HG02571 (cell line): ENCODE measurements at regions not wholly inside any gene's neighbourhood (a gene's known extent, or its start where the extent isn't known, plus 50 kb on each side); places are given as distances from the start of the nearest gene placed in this dataset.

Experiments
- ATAC-seq: cut with Tn5 transposase; IDR thresholded peaks from one replicate; pipeline ENCODE4 v1.9.1; 2021; ENCODE audit warnings: mild to moderate bottlenecking, moderate library complexity; ENCODE audit not compliant: unreplicated experiment

DNA sequence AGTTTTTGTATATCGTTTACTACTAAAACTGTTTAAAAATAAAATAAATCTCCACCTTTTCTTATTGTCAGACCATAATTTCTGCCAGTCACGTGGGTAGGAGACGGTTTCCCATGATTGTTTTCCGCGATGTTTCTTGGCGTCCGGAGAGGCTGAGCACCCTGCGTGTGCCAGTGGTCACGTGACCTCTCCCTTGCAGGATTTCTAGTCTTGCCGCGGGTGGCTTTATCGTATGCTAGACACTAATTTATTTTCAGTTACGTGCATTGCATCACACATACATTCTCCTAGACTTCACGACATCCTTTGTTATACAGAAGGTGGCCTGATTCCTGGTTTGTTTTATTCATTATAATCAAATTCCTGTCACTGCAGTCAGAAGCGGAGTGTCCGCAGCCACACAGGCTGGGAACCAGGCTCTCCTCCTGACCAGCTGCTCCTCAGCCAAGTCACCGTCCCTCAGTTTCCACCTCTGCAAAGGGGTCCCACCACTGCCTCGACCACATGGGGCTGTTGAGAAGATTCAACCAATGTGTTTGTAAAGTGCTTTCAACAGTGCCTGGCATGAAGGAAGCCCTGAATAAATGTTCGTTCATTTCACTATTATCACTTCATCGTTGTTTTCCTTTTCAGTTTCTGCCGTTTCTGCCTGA lies 203.2 kb upstream of the PPP2R2D start:
- no peak for ATAC-seq

- ATAC-seq, result no peak
Measured at GRCh38 chr10:131698232-131698631, 202.6 kb upstream of the PPP2R2D start.

GRCh38 chr10:131698986-131699385 lies 201.8 kb upstream of the PPP2R2D start:
- ATAC-seq, result no peak

DNA sequence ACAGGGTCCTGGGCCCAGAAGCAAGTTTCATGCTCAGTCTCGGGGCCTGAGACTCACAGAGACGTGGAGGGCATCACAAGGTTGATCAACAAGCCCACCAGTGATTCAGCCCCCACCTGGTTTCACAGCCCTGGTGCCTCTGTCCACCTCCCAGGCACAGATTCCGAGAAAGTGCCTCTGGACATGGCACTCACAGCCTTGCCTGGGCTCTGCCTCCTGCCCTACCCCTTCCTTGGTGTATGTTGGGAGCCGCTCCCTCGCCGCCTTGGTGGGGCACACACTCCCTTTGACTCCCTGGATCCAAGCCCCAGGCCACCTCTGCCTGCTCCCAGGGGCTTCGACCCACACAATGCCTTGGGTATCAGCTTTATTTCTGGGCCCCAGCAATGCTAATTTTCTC lies 200.8 kb upstream of the PPP2R2D start:
- ATAC-seq, result no peak

- ATAC-seq, result no peak
Measured at GRCh38 chr10:131700506-131700905, 200.3 kb upstream of the PPP2R2D start.

DNA sequence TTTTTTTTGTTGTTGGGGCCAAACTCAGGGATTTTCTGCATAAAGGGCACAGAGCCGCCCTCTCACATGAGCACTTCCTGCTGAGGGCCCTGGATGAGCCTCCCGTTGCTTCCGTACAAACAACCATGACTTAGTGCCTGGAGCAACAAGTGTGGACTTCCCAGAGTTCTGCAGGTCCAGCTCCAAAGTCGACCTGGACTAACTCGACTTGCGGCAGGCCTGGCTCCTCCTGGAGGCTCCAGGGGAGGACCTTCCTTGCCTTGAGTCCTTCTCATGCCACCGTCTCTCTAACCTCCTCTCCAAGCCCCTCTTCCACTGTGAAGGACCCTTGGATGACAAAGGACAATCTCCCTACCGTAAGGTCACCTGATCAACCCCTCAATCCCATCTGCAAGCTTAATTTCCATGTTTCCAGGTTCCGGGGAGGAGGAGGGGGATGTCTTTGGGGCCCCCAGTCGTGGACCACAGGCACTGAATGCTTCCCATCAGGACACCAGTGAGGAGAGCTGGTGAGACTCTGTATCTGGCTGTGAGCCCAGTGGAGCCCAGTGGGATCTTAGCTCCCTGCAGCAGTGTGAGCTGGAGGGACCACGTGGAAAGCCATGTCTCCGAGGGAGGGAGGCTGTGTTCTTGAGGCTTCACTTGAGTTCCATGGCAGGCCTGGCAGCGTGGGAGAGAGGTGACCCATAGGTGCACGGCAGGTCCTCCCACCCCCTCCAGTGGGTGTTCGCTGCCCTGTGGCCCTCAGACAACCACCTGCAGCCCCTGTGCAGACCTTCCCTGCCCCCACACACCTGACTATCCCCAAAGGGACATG lies 199.5 kb upstream of the PPP2R2D start:
- no peak for ATAC-seq

DNA sequence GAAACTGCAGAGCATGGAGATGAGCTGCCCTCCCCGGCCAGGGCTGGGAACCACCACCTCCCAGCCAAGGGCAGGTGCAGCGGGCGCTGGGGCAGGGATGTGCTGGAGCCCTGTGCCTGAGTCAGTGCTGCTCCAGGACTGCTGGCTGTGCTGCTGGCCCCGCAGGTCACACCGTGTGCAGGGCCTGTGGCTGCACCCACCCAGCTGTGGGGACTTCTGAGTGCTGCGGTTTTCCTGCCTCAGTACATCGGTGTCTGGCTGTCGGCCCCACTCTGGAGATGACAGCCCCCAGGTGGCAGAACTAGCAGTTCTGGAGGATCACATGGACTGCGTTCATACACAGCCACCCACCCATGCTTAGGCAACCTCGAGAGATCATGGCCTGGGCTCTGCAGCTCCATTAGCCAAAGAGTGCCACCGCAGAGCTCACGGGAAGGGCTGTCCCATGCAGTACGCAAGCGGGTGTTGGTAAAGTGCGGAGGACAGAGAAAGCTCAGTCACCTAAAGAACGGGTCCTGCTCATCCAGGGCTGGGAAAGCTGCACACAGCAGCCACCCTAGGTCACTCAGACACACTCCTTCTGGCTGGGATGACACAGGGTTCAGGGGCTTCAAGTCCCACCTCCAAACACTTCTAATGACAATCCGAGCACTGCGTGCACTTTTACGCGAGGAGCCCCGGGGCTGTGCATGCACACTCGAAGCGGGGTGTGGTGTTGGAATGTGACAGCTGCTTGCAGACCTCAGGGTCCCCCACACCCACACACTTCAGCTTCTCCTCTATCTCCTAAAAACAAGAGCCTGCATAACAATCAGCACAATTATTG lies 198.1 kb upstream of the PPP2R2D start:
- no peak for ATAC-seq

DNA sequence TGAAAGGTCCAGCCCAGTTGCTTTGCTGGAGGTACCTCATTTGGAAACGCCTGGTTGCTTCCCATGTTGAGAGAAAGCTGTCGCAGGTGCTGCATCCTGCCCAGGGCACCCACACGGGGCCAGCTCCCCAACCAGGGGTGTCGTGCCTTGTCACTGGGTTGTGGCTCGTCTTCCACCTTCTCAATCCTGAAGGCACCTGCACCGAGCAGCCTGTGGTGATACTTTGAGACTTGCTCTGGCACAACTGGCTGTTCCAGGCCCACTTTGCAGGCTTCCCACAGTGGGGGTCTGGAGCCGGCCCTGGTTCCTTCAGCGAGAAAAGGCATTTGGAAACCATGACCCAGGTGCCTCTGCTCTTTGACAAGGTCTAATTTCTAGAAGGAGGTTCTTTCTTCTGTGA lies 197.3 kb upstream of the PPP2R2D start:
- no peak for ATAC-seq

GRCh38 chr10:131703941-131704340 lies 196.9 kb upstream of the PPP2R2D start:
- no peak for ATAC-seq

DNA sequence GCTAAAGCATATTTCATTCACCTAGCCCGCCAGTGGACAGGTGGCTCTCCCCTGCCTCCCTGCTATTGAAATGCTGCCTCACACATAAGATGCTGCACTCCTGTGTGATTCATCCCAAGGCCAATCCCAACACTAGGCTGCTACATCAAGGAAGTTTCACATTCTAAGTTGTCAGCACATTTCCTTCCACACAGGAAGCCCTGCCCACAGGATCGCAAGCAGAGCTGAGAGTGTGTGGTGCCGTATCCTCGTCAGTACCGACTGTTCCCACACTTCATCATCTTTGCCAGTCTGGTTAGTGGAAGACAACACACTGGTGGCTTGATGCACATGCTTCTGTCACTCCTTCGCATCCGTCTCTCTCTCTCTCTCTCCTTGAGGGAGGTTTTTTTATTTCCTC lies 194.3 kb upstream of the PPP2R2D start:
- ATAC-seq, result no peak

DNA sequence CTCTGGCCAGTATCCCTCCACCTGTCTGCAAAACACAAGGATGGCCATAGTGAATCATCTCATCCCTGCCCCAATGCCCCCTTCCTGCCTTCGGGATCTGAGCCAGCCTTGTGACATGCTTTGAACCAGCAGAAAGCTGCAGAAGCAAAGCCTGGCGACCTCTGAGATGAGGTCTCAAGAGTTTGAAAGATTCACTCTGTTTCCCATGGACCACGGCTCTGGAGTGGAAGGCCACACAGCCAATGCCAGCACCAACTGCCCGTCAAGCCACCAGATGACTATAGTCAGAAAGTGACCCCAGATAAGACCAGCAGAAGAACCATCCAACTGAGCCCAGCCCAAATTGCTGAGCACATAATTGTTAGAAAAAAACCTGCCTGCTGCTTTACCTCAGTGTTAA lies 193.9 kb upstream of the PPP2R2D start:
- ATAC-seq, result no peak

- no peak for ATAC-seq
Measured at GRCh38 chr10:131708225-131708880, 192.5 kb upstream of the PPP2R2D start.

DNA sequence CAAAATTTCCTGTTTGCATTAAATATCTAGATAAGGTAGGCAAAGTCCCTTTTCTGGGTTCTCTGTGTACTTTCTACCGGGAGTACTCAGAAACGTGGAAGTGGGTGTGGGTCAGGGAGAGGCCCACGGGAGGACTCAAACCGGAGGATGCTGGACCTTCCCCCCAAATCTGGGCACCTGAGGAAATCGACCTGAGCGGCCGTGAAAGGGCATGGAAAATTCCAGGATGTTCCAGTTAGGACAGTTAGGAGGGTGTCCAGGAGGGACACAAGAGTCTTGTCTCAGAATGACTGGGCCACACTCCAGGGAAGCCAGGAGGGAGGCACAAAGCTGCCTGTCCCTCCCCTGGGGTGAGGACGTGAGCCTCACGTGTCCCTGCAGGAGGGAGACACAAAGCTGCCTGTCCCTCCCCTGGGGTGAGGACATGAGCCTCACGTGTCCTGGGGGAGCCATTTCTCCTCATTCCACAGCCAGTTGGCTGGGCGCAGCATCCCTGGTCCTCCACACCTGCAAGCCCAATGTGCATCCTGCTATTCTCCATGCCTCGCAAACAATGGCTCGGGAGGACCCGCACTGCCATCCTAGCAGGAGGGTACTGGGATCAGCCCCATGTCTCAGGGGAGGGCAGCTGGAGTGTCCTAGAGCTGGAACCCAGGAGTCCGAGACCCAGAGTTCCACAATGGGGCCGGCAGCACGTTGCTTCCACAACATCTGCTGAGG lies 190.5 kb upstream of the PPP2R2D start:
- ATAC-seq, result no peak

DNA sequence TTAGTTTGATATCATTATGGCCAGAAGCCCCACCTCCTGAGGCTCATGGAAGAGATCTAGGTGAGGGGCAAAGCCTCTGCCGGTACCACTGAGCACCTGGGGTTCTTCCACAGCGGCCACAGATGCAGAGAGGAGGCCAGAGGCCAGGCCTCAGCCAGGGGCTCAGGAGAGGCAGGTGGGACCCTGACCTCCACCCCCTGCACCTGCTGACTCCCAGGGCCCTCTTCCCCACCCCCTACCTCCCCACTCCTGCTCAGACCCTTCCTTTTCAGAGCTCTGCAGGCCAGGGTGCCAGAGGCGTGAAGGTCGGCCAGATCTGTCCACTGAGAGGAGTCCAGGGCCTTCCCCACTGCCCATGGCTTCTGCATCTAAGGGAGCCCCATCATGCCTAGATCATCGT lies 178.7 kb upstream of the PPP2R2D start:
- no peak for ATAC-seq

GRCh38 chr10:131722525-131723264 lies 178.1 kb upstream of the PPP2R2D start:
- ATAC-seq, result no peak

DNA sequence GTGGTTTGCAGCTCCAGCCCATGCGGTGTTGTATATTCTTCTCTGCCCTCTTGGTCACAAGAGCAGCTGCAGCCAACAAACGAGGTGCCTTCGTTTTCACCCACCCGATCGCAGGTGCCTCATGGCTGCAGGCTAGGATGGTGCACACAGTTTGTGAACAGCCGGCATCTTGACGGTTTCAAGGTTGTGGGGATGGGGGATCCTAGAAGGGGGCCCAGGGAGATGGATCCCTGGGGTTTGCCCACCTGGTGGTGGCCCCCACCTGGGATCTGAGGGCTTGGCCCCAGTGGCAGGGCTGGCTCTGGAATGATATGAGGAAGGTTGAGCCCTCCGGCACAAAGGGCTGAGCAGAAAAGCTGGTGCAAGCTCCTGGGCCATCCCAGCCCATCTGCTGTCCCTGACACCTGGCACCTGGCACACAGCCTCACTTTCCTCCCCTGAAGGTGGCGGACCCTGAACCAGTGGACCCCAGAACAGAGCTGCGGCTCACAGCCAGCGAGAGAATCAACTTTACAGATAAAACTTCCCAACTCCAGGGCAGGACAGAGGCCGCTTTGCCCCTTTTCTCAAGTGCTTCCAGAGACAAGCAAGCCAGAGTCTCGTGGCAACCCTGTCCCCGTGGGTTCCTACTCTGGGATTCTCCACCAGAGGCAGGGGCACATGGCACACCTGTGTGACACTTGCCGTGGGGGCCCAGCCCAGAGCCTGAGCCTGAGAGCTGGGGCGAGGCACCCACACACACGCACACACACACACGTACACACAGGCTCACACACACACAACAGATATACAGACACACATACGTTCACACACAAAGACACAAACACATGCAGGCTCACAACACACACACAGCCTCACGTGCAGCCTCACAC lies 177.3 kb upstream of the PPP2R2D start:
- no peak for ATAC-seq

- no peak for ATAC-seq
Measured at GRCh38 chr10:131724169-131724545, 176.7 kb upstream of the PPP2R2D start.

GRCh38 chr10:131724891-131725580 lies 175.8 kb upstream of the PPP2R2D start:
- no peak for ATAC-seq
